ENCODE measurements at regions not wholly inside any gene's neighbourhood (a gene's known extent, or its start where the extent isn't known, plus 50 kb on each side); places are given as distances from the start of the nearest gene placed in this dataset.

GRCh38 chr1:79785964-79786363 is 779.4 kb upstream of the ADGRL4 start:
- no peaks in the 10 kb centered on the region for H3K36me3 ChIP-seq
- 90 to 96% (median 92%) methylated on average over 1 of the region's 1 CpG for WGBS, 5 donors
- H3K27ac ChIP-seq = no peak overlapping the region
- DNase-seq = no peak
- H3K27me3 ChIP-seq (replicated peaks in 1 of 7) = no peaks in the 10 kb centered on the region
- intact Hi-C loops (cut with DNase I; ENCODE audit: low total_unique reads) = no loop called here
- peaks cover 0 to 13% (median 0%) of the 10 kb centered on the region in 8 donors for H3K9me3 ChIP-seq
- TF ChIP-seq POLR2AphosphoS5 (IDR thresholded peaks at IDR 0.05) = no peak
- no peak overlapping the region for H3K4me3 ChIP-seq
- no peaks in the 10 kb centered on the region for H3K4me1 ChIP-seq

GRCh38 chr1:79785561-79785960 is 779.0 kb upstream of the ADGRL4 start:
- H3K36me3 ChIP-seq = no peaks in the 10 kb centered on the region
- no peaks in the 10 kb centered on the region for H3K27me3 ChIP-seq (replicated peaks in 1 of 7)
- 86 to 94% (median 92%) methylated on average over 4 of the region's 4 CpGs for WGBS, 5 donors
- intact Hi-C loops (cut with DNase I; ENCODE audit: low total_unique reads) = no loop called here
- H3K9me3 ChIP-seq = peaks cover 0 to 13% (median 0%) of the 10 kb centered on the region in 8 donors
- DNase-seq = no peak
- no peak for TF ChIP-seq CTCF (IDR thresholded peaks at IDR 0.05 in 8 of 11, conservative IDR thresholded peaks at IDR 0.05 in 3 of 11)
- no peak for TF ChIP-seq POLR2AphosphoS5 (IDR thresholded peaks at IDR 0.05)
- no peak for TF ChIP-seq POLR2A (IDR thresholded peaks at IDR 0.05)
- no peaks in the 10 kb centered on the region for H3K4me1 ChIP-seq
- H3K4me3 ChIP-seq = no peak overlapping the region
- no peak overlapping the region for H3K27ac ChIP-seq

GRCh38 chr1:79781261-79781660 is 774.7 kb upstream of the ADGRL4 start:
- Histone ChIP-seq H3K27ac (no peak overlapping the region), H3K4me3 (no peak overlapping the region), H3K9me3 (peaks cover 0 to 4% (median 0%) of the 10 kb centered on the region in 8 donors), H3K4me1 (no peaks in the 10 kb centered on the region), H3K27me3 (replicated peaks in 1 of 7) (no peaks in the 10 kb centered on the region), H3K36me3 (no peaks in the 10 kb centered on the region)
- 61 to 80% (median 73%) methylated on average over 3 of the region's 3 CpGs for whole genome bisulfite sequencing, 5 donors
- DNase-seq = no peak
- intact Hi-C loops (cut with DNase I; ENCODE audit: low total_unique reads) = no loop called here
- TF ChIP-seq CTCF (IDR thresholded peaks at IDR 0.05 in 8 of 11, conservative IDR thresholded peaks at IDR 0.05 in 3 of 11) (no peak), POLR2AphosphoS5 (IDR thresholded peaks at IDR 0.05) (no peak), POLR2A (IDR thresholded peaks at IDR 0.05) (no peak)

- intact Hi-C loops (cut with DNase I; ENCODE audit: low total_unique reads) = no loop called here
- no peak for DNase-seq
- Histone ChIP-seq H3K27ac (peak overlapping the region in 4 of 8 donors; percentile 26 to 43 (median 40)), H3K4me3 (no peak overlapping the region), H3K36me3 (no peaks in the 10 kb centered on the region), H3K4me1 (no peaks in the 10 kb centered on the region), H3K9me3 (peaks cover 0 to 4% (median 0%) of the 10 kb centered on the region in 8 donors), H3K27me3 (replicated peaks in 1 of 7) (no peaks in the 10 kb centered on the region)
- 46 to 61% (median 52%) methylated on average over 2 of the region's 2 CpGs for WGBS, 5 donors
- TF ChIP-seq POLR2AphosphoS5 (IDR thresholded peaks at IDR 0.05) (no peak), POLR2A (IDR thresholded peaks at IDR 0.05) (no peak), CTCF (IDR thresholded peaks at IDR 0.05 in 8 of 11, conservative IDR thresholded peaks at IDR 0.05 in 3 of 11) (no peak)
Measured at GRCh38 chr1:79777481-79778219, 771.1 kb upstream of the ADGRL4 start.
